Uterus (tissue), 2 donors: ENCODE measurements at regions not wholly inside any gene's neighbourhood (a gene's known extent, or its start where the extent isn't known, plus 50 kb on each side); places are given as distances from the start of the nearest gene placed in this dataset.

Experiments
- CTCF ChIP-seq, 4 experiments: fragments of 200-600 bp in 2 of 4; fragments of 450-650 bp in 2 of 4; sonication (generic) in 2 of 4; IDR thresholded peaks; one replicate each; pipeline ENCODE4 v1.5.1; 2016 to 2019; ENCODE audit warnings: antibody characterized with exemption in 4 of 4, mild to moderate bottlenecking in 2 of 4, moderate library complexity in 1 of 4
- POLR2A ChIP-seq, 2 donors: fragments of 450-650 bp; IDR thresholded peaks; one replicate each; pipeline ENCODE4 v1.6.1; 2016; ENCODE audit warnings: antibody characterized with exemption in 2 of 2, mild to moderate bottlenecking in 1 of 2, moderate library complexity in 1 of 2

- TF ChIP-seq CTCF (IDR thresholded peaks at IDR 0.05), result no peak
- TF ChIP-seq POLR2A (IDR thresholded peaks at IDR 0.05), result no peak
Measured at GRCh38 chr6:168192195-168192900, 113.3 kb upstream of the FRMD1 start.
